ENCODE measurements at regions not wholly inside any gene's neighbourhood (a gene's known extent, or its start where the extent isn't known, plus 50 kb on each side); places are given as distances from the start of the nearest gene placed in this dataset.

DNA sequence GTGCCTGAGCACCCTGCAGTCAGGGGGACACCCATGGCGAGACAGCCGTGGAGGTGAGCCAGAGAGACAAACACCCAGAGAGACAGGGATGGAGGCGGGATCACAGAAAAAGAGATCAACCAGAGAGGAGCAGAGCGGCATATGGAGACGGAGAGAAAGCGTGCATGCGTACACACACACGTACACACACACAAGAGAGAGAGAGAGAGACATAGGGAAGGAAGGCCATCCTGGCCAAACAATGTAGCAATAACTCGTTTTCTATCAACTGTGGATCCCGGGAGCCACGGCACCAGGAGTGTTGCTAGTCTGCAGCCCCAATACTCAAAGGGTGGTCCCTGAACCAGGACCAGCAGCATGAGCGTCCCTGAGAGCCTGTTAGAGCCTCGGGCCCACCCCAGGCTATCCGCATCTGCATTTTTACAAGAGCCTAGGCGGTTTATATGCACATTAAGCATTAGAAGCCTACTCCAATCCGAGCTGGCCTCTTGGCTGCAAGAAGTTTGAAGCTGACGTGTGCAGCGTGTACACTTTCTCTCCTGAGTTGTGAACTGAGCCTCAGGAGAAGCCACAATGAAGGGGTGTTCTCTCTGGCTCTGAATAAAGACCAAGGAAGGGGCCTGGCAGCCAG, 50.1 kb upstream of the MYCN start:
- DNase-seq, result no peak

Small RNA genes in the stretch of these regions (small RNA-seq; reads per million reads assigned to genes)
- gene RNU5E-7P (ENCODE audit: low replicate concordance), result 0.09 reads per million

Measured in skin of body (tissue), 2 donors.